ENCODE measurements at regions not wholly inside any gene's neighbourhood (a gene's known extent, or its start where the extent isn't known, plus 50 kb on each side); places are given as distances from the start of the nearest gene placed in this dataset.

GRCh38 chr3:189576486-189576885 lies 54.7 kb upstream of the TP63 start (continued):
- no peak for TF ChIP-seq TRIM24 (IDR thresholded peaks at IDR 0.05)

- Histone ChIP-seq H3K36me3 (ENCODE audit: control insufficient read depth, insufficient read depth, low read length) (no peaks in the 10 kb centered on the region), H3K9ac (ENCODE audit: insufficient read depth in 1 of 2, low read depth in 2 of 2, low read length in 2 of 2) (no peak overlapping the region), H3K27ac (ENCODE audit: extremely low read depth, low read depth, low read length) (no peak overlapping the region), H3K4me1 (replicated peaks in 1 of 2; ENCODE audit: control insufficient read depth in 2 of 2, insufficient read depth in 2 of 2, low read length in 2 of 2) (no peaks in the 10 kb centered on the region), H3K9me3 (replicated peaks; ENCODE audit: control insufficient read depth, insufficient read depth, low read depth, low read length) (no peaks in the 10 kb centered on the region), H3K9me1 (ENCODE audit: control insufficient read depth, insufficient read depth, low read length) (no peaks in the 10 kb centered on the region), H2AFZ (ENCODE audit: low read depth, low read length) (no peak overlapping the region), H3K4me2 (ENCODE audit: insufficient read depth, low read length) (no peak overlapping the region), H3K4me3 (no peak overlapping the region), H3K79me2 (ENCODE audit: control insufficient read depth, insufficient read depth, low read length) (no peaks in the 10 kb centered on the region), H3K27me3 (ENCODE audit: control insufficient read depth in 2 of 2, insufficient read depth in 2 of 2, low read length in 2 of 2) (no peaks in the 10 kb centered on the region), H4K20me1 (replicated peaks; ENCODE audit: control insufficient read depth, insufficient read depth, low read length) (no peaks in the 10 kb centered on the region)
- ChIA-PET POLR2A (no interaction called here), CTCF (ENCODE audit: low intra/inter-chr PET ratio) (no interaction called here)
- FAIRE-seq: no peak
- 0% methylated on average over 4 of the region's 5 CpGs for WGBS (ENCODE audit: insufficient coverage, low coverage, missing lambda C conversion rate)
- TF ChIP-seq CEBPG (CRISPR knock-in tag; IDR thresholded peaks at IDR 0.05) (no peak), CEBPG (tag; conservative IDR thresholded peaks at IDR 0.05 in 1 of 2, IDR thresholded peaks at IDR 0.05 in 1 of 2) (peak in 1 of 2 experiments; percentile 12; a peak in 1 of 4 replicates), AFF1 (IDR thresholded peaks at IDR 0.05; ENCODE audit: low read depth in 1 of 2, partially characterized antibody in 2 of 2) (no peak)
- intact Hi-C loops (cut with micrococcal nuclease): no loop called here
- in situ Hi-C loops (cut with MboI): no loop called here
- no peak for DNase-seq (ENCODE audit: extremely low read depth in 1 of 4, low spot score in 3 of 4)
- no peak for ATAC-seq
- no TSS peak for BruUV-seq (replicated peaks)
Observed at GRCh38 chr3:189577050-189577951, 53.9 kb upstream of the TP63 start.

Data from K562 (cell line).